Cerebellar cortex (tissue), 1 donor: ENCODE measurements at regions not wholly inside any gene's neighbourhood (a gene's known extent, or its start where the extent isn't known, plus 50 kb on each side); places are given as distances from the start of the nearest gene placed in this dataset.

Experiments
- DNase-seq: peaks from one replicate; pipeline ENCODE4 v3.0.0-alpha.2; 2015; ENCODE audit warnings: low spot score

- no peak for DNase-seq
Observed at GRCh38 chr7:46879783-46880182, 702.1 kb downstream of the TNS3 start.

GRCh38 chr7:46871516-46871915, 710.4 kb downstream of the TNS3 start:
- DNase-seq, result no peak

- no peak for DNase-seq
Observed at GRCh38 chr7:46864716-46865115, 717.2 kb downstream of the TNS3 start.

- no peak for DNase-seq
Observed at GRCh38 chr7:46859963-46860475, 721.9 kb downstream of the TNS3 start.

GRCh38 chr7:46855851-46856250, 726.1 kb downstream of the TNS3 start:
- DNase-seq, result no peak

GRCh38 chr7:46854958-46855473, 726.9 kb downstream of the TNS3 start:
- DNase-seq, result peak; percentile 25

- DNase-seq, result no peak
Observed at GRCh38 chr7:46853451-46853850, 728.5 kb downstream of the TNS3 start.

- DNase-seq, result no peak
Observed at GRCh38 chr7:46852795-46853194, 729.1 kb downstream of the TNS3 start.

GRCh38 chr7:46850563-46851330, 731.2 kb downstream of the TNS3 start:
- no peak for DNase-seq

- no peak for DNase-seq
Observed at GRCh38 chr7:46848944-46849343, 733.0 kb downstream of the TNS3 start.

GRCh38 chr7:46848311-46848710, 733.6 kb downstream of the TNS3 start:
- no peak for DNase-seq

- DNase-seq, result no peak
Observed at GRCh38 chr7:46847126-46847525, 734.8 kb downstream of the TNS3 start.

- DNase-seq, result no peak
Observed at GRCh38 chr7:46844486-46844885, 737.4 kb downstream of the TNS3 start.

- no peak for DNase-seq
Observed at GRCh38 chr7:46841248-46841647, 740.7 kb downstream of the TNS3 start.

- DNase-seq, result no peak
Observed at GRCh38 chr7:46839651-46840050, 742.3 kb downstream of the TNS3 start.

GRCh38 chr7:46838463-46838862, 743.4 kb downstream of the TNS3 start:
- DNase-seq, result no peak

- no peak for DNase-seq
Observed at GRCh38 chr7:46835556-46835955, 746.4 kb downstream of the TNS3 start.

GRCh38 chr7:46834921-46835320, 747.0 kb downstream of the TNS3 start:
- DNase-seq, result no peak

GRCh38 chr7:46833197-46833596, 748.7 kb downstream of the TNS3 start:
- no peak for DNase-seq

GRCh38 chr7:46832136-46832535, 749.8 kb downstream of the TNS3 start:
- DNase-seq, result no peak

GRCh38 chr7:46819819-46820218, 762.1 kb downstream of the TNS3 start:
- DNase-seq, result no peak

GRCh38 chr7:46814516-46815250, 767.2 kb downstream of the TNS3 start:
- no peak for DNase-seq

- DNase-seq, result no peak
Observed at GRCh38 chr7:46812101-46812675, 769.7 kb downstream of the TNS3 start.
